ENCODE measurements at regions not wholly inside any gene's neighbourhood (a gene's known extent, or its start where the extent isn't known, plus 50 kb on each side); places are given as distances from the start of the nearest gene placed in this dataset.
"Not testable (repeated sequence)": the region's sequence is repeated elsewhere in the genome, so short reads cannot be mapped to it uniquely, and the experiment has no call there.

DNA sequence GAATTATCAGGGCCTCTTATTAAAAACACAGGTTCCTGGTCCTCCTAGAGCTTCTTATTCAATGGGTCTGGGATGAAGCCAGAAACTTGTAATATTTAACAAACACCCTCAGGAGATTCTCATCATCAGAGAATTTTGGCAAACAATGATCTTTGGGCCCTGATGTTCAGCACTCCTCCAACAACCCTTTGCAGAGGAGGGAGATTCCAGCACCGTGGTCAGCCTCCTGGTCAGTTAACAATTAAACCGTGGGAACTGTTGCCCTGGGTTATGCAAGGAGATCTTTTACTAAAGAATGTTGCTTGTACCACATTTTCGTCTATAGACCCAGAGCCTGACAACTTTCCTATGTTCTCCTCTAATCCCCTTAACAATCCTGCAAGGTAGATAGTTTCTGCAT is 294.4 kb downstream of the PLPP3 start:
- intact Hi-C loops (cut with micrococcal nuclease) = no loop called here

DNA sequence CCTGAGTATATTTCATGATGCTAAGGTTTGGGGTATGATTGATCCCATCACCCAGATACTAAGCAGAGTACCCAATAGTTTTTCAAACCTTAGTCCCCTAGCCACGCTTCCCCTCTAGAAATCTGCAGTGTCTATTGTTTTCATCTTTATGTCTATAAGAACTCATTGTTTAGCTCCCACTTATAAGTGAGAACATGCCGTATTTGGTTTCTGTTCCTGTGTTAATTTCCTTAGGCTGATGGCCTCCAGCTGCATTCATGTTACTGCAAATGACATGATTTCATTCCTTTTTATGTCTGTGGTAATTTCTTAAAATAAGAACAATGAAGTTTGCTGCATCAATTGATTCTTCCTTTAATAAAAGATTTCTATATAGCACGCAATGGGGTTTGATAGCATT is 301.3 kb downstream of the PLPP3 start:
- intact Hi-C loops (cut with micrococcal nuclease) = no loop called here

DNA sequence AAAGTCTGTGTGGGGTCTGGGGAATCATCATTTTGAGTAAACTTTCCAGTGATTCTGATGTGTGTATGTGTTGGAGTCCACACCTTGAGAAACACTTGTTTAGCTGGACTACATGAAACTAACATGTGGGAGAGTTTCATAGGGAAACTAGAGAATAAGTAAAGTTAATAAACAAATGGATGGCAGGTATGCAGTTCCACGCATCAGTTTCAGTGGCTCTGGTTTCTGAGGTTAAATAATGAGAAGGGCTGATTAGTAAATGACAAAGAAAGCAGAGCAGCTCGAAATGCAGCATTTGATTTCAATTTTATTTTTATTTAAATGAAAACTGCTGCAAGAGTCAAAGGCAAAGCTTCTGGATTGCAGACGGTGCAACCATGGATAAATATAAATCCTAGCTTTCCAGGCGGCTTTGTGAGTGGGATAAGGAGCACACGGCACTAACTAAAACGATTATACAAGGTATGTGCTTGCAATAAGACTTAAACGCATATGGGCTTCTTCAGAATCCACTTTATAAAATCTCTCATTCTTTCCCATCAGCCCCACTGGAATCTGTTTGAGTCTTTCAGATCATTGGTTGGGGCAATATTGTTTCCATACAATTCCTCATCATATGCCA is 310.7 kb downstream of the PLPP3 start:
- intact Hi-C loops (cut with micrococcal nuclease) = no loop called here

DNA sequence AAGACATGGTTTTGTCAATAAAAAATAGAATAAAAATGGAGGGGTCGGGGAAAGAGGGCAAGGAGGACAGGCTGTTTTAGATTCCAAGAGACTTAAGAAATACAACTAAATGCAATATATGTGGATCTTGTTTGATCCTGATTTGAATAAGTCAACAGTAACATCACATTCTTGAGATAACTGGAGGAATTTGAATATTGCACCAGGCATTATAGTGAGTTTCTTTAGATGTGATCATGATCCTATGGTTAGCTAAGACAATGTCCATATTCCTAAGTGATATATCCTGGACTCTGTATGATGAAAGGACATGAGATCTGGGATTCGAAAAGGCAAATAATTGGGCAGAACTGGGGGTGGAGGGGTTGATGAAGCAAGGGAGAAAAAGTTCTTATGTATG is 311.8 kb downstream of the PLPP3 start:
- intact Hi-C loops (cut with micrococcal nuclease) = no loop called here

DNA sequence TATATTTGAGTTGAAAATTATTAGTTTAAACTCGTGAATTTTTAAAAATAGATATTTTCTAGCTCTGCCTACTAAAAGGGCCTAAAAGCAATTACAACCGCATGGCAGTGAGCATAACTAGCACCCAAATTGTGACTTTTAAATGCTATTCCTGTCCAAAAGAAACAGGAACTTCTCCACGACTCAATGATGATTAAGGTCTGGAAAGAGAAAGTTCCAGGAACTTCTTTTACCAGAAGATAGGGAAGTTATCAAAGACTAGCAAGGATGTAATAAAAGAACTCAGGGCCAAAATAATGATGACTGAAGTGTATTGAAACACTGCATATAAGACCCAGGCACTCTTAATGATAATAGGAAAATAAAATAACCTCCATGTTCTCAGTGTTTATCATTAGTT is 313.0 kb downstream of the PLPP3 start:
- intact Hi-C loops (cut with micrococcal nuclease) = no loop called here

DNA sequence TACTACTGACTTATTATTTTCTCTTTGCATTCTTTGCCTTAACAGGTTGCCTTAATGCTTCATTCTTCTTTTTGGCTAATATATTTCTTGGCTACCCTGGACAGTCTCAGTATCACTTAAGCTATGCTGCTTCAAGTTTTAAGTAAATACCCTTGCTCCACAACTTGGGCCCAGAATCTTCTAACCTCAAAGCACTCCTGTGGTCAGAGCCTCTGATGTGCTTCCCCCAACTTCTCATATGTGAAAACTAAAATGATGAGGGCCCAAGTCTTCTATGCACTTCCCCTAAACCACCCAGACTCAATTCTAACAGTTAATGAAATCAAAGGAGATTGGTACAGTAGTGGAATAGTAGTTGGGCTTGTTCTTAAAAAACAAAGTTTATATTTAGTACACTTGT is 314.1 kb downstream of the PLPP3 start:
- intact Hi-C loops (cut with micrococcal nuclease) = no loop called here

DNA sequence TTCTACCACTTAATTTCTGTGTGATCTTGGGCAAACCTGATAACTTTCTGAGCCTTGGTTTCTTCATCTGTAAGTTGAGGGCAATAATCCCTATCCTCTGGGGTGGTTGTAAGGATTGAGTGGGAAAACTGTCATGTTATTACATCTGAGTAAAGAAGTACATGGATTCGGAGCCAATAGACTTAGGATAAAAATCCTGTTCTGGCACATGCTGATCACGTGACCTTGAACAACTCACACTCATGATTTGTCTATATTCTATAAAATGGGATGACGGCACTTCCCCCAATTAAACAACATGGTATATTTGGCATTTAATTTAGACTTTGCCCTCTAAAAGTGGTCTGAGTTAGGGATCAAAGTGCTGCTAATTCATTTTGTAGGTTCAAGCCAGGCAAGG is 315.5 kb downstream of the PLPP3 start:
- intact Hi-C loops (cut with micrococcal nuclease) = no loop called here

DNA sequence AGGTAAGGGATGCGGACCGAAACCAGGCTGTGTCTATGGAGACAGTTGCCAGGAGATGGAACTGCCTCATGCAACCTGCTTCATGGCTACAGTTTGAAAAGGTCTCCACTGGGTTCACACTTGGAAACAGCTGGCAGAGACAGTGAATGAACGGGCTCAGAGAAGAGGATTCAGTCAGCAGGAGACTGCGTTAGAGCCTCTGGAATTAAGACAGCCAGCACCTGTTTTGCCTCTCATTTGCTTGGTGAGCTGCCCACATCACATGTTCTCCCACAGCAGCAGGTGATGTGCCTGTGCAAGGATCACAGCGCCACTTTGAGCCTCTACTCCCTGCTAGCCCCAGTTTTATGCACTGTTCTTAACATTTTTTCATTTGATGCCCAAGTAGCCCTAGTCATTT is 321.0 kb downstream of the PLPP3 start:
- intact Hi-C loops (cut with micrococcal nuclease) = no loop called here

DNA sequence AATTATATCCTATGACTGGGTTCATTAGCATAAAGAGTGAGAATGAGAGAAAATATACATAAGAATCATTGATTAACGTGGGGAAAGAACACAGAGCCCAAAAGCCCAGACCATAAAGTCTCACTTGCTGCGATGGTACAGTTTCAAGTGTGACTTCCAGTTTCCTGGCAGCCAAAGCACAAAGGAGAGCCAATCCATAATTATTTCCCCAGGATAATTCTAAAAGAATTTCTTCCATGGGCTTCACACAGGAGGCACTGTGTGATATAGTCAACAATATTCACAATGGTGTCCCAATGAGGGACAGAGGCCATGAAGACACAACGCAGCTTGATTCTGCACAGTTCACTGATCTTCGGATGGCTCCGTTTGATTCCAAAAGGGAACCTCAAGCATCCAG is 321.6 kb downstream of the PLPP3 start:
- intact Hi-C loops (cut with micrococcal nuclease) = no loop called here

DNA sequence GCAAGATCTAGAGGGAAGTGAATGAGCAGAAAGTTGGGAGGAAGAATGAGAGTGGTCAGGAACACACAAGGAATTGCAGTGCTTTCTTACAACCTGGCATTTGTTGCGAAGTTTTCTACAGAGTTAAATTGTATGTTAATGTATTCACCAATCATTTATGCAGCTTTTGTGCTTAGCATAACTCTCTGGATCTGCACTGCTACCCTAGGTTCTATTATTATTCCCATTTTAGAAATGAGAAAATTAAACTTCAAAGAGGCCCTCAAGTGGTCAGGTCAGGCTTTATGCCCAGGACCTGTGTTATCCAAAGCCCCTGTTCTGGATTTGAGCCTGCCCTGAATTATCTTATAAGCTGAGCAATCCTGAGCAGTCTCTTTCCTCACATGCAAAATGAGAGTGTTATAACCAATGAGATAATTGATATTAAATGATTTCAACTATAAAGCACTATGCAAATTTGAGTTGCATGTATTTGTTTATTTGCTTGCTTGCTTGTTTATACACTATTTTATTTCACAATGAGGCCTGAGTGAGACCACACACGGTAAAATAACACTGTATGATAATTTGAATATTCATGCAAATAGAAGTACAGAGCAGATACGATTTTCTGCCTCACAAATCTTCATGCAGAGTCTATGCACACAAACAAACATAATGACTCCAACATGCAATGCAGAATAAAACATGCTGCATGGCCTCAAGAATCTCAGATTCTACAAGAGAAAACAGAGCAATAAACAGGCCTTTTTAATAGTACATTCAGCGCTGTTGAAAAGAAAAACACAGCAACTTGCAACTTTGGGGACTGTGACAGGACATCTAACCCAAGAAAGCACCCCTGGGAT is 323.0 kb downstream of the PLPP3 start:
- intact Hi-C loops (cut with micrococcal nuclease) = no loop called here

DNA sequence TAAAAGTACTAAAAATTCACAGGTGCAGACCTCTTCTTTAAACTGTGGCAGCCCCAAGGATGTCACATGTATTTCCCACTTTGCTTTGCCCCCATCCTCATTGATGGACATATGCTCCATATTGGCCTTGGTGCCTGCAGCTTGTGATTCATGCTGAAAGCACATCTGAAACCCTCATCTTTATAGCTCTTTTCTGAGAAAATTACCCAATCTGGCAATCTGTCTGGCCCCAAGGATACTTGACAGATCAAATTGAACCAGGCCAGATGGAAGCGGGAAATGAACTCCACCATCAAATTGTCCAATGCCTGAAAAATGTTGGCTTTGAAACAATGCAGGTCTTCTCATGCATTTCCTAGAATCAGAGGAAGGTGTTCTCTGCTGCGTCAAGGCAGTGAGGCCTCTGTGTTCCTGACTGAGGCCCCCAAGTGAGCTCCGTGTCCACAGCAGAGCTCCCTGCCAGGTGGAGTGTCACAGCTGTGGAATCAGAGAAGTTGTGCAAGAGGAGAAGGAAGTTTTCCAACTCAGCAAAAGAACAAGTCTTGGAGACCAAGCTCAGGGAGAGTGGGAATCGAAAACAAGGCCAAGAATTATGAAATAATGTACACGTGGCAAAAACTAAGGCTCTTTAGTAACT is 323.7 kb downstream of the PLPP3 start:
- intact Hi-C loops (cut with micrococcal nuclease) = no loop called here

DNA sequence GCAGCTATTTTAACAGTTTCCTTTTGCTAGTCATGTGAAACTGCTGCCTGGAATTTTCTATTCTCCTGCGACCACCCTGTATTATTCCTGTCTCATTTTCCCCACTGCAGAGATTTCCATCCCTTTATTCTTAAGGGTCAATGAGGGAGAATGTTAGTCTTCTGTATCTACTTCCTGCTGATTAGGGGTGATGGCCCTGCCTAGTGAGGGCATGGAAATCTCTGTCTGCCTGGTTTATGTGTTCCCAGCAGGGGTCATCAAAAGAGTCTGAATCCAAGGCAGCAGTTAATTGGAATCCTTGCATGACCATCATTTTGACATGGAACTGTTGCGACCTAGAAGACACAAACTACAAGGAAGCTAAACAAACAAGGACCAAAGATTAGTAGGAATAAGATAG is 325.2 kb downstream of the PLPP3 start:
- intact Hi-C loops (cut with micrococcal nuclease) = no loop called here

DNA sequence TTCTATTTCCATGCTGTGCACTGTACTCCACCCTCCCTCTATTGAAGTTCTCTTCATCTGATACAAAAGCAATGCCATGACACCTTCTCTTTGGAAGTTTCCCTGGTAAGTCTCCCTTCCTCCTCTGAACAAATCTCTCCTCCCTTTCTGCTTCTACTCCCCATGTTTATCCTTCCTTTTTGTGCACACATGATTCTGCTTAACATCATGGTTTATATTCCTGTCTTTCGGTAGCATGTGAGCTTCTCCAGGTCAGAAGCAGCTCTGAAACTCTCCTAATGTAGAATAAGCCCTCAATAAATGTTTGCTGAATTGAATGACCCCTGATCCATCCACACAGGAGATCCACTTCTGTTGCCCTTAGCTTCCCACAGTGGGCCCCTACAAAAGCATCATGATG is 328.6 kb downstream of the PLPP3 start:
- intact Hi-C loops (cut with micrococcal nuclease) = no loop called here

DNA sequence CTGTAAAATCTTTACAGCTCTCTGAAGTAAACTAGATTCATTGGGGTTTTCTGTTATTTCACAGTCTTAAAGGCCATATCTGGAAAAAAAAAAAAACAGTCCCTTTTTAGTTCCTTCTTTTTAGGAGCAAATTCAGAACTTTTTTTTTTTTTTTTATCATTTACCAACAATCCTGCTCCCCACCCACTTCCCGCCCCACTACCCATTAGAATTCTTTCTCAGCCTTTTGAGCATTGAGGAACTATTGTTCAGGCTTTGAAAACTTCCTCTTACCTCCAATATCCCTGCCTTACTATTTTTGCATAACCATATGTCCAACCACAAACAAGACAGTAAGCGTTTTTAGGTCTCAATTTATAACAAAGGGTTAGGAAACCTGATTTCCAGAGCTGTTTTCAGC is 330.1 kb downstream of the PLPP3 start:
- intact Hi-C loops (cut with micrococcal nuclease) = no loop called here

DNA sequence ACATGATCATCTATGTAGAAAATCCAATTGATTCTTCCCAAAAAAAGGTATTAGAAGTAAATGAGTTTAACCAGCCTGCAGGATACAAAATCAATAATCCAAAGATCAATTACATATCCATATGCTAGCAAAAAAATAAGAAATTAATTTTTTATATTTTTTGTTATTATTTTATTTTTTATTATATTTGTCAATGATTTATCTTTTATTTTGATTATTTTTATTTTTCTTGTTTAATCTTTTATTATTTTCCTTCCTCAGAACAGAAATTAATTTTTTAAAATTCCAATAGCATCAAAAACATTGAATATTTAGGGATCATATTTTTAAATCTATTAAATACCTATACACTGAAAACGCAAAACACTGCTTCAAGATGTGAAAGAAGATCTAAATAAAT is 331.2 kb downstream of the PLPP3 start:
- intact Hi-C loops (cut with micrococcal nuclease) = no loop called here

DNA sequence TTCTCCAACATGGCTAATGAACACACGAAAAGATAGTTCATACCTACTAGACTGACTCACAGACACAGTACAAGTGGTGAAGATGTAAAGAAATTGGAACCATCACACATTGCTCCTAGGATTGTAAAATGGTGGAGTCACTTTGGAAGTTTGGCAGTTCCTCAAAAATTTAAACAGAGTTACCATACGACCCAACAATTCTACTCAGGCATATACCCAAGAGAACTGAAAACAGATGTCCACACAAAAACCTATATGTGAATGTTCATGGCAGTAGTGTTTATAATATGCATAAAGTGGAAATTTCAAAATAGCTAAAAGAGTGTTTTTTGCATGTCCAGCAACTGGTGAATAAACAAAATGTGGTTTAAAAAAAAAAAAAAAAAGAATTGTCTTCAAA is 332.6 kb downstream of the PLPP3 start:
- intact Hi-C loops (cut with micrococcal nuclease) = not testable (repeated sequence)

DNA sequence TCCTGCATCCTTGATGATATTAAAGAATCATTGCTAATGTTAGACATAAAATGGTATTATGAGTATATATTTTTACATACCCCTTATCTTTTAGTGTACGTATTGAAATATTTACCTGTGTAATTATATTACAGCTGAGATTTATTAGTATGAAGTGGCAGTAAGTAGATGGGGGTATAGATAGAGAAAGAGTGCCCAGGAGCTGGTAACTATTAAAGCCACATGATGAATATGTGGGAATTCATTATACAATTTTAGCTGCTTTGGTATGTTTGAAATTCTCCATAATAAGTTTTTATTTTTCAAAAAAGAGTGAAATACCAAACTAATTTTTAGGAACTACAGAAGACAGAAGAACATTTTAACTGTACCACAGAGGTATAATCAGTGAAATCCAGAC is 339.0 kb downstream of the PLPP3 start:
- intact Hi-C loops (cut with micrococcal nuclease) = no loop called here

DNA sequence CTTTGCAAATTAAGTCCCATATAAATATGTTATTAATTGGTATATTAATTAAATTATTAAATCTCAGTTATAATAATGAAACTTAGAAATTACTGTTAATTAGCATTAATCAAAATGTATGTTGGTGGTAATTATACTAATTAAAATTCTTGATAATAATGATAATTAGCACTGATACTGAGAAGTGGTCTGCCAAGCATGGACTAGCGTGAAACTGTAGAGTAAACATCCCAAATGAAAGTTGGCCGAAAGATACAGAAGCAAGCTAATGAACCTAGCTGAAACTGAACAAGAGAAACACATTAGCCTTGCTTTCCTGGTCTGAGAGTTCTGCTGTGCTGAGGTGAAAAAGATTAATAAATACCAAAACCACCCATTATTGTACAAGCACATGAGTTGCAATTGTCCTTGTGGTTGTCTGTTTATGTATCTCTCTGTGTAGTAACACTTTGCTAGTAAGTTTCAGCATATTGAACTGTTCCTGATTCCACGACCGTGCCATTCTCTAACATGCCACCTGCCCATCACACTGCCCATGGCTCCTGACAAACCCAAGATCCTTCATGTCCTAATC is 341.8 kb downstream of the PLPP3 start:
- intact Hi-C loops (cut with micrococcal nuclease) = no loop called here

DNA sequence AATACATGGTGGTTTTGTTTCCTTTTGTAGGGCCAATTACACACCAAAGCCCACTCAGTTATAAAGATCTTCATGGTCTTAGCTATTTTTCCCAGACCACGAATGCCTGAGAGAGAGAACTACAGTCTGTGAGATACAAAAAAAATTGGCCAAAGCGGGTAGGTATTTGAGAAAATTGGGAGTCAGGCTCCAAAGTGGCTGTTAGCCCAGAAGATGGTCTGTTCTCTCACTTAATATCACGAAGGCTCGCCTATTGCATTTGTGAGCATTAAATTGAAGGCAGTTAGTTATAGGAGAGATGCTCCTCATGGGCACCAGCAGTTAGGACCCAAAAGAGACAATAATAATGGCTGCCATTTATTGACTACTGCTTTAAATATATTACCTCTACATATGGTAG is 342.7 kb downstream of the PLPP3 start:
- intact Hi-C loops (cut with micrococcal nuclease) = no loop called here

DNA sequence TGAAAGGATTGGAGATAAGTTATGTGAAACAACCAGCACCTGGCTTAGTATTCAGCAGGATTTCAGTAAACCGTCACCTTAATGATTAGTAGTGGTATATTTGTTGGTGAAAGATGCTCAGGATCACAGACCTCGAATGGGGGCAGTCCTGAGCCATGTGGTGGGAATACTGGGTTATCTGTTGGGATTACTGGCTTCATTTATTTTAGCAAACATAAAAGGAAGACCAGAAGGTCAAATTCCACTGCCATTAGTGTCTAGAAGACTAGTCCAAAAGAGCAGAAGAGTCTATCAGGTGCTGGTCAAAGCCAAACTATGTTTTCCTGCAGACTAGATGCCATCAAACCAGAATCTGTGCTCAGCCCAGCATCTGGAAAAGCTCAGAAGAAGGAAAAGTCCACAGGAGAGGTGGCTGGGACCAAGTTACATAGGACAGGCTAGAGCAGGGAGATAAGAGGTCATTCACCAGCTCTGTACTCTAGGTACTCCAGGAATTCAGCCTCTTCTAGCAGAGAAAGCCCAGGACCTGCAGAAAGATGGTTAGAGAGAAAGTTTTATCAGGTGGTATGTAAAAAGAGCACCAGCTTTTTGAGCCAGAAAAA is 343.4 kb downstream of the PLPP3 start:
- intact Hi-C loops (cut with micrococcal nuclease) = no loop called here

DNA sequence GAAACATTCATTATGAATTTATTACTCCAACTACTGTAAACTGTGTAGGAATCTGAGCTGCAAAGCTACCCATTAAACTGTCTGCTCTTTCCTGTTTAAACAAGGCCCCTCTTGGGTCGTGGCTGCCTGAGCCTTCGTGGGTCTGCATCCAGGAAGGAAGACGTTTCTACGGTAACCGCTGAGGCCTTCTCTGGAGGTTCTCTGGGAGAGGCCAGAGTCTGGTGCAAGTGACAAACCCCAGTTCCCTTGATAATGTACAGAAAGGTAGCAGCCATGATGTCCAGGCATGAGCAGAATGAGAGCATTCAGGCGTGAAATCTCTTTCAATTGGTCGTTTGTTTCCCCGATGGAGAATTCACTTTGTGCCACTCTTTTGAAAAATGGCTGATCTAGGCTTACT is 350.2 kb downstream of the PLPP3 start:
- intact Hi-C loops (cut with micrococcal nuclease) = no loop called here

DNA sequence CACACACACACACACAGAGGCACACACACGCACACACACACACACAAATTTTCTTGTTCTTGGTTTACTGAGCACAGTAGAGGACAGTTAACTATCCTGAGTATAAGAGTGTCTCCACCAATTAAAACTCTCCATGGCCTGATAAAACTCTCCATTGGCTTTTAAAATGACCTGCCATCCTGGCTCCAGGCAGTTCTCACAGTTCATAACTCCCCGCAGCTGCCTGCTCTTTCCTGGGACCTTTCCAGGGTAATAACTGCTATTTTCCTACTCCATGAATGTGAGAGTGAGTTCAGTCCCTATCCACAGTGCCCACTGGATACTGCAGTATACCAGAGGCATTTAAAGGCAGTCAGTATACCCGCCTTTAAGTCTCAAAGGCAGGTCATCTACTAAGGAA is 351.5 kb downstream of the PLPP3 start:
- intact Hi-C loops (cut with micrococcal nuclease) = no loop called here
